Fibroblast of lung (primary cell): ENCODE measurements at regions not wholly inside any gene's neighbourhood (a gene's known extent, or its start where the extent isn't known, plus 50 kb on each side); places are given as distances from the start of the nearest gene placed in this dataset.

ENCODE experiments used
- DNase-seq, 2 donors: peaks; one replicate each; pipeline versions ENCODE4 v3.0.0 to v3.0.0-alpha.2; 2010; ENCODE audit warnings: low read depth in 2 of 2
- H2AFZ ChIP-seq: 2 replicates; pipeline ENCODE4 v1.5.1; 2012; ENCODE audit warnings: low read length, control low read depth, inconsistent platforms
- H3K27ac ChIP-seq: 2 replicates; pipeline ENCODE4 v1.5.1; 2011; ENCODE audit warnings: low read length, control low read depth; ENCODE audit not compliant: insufficient read depth
- H3K27me3 ChIP-seq: 2 replicates; pipeline ENCODE4 v1.5.1; 2011; ENCODE audit warnings: mild to moderate bottlenecking, low read length; ENCODE audit not compliant: control insufficient read depth, insufficient read depth
- H3K36me3 ChIP-seq: 2 replicates; pipeline ENCODE4 v1.5.1; 2011; ENCODE audit warnings: low read length; ENCODE audit not compliant: control insufficient read depth, insufficient read depth
- H3K4me1 ChIP-seq: 2 replicates; pipeline ENCODE4 v1.5.1; 2011; ENCODE audit warnings: low read length; ENCODE audit not compliant: control insufficient read depth, insufficient read depth; ENCODE audit errors: extremely low read depth
- H3K4me2 ChIP-seq: 2 replicates; pipeline ENCODE4 v1.5.1; 2011; ENCODE audit warnings: low read length, control low read depth; ENCODE audit not compliant: insufficient read depth; ENCODE audit errors: extremely low read depth
- H3K4me3 ChIP-seq, 4 experiments: fragments of 200-600 bp in 1 of 4; sonication (generic) in 1 of 4; replicated peaks in 1 of 4; 2 replicates each; pipeline ENCODE4 v1.5.1; 2011 to 2016; ENCODE audit warnings: low read length in 4 of 4, low read depth in 3 of 4, mild to moderate bottlenecking in 3 of 4, control low read depth in 2 of 4, inconsistent platforms in 1 of 4, mixed read lengths in 1 of 4; ENCODE audit not compliant: insufficient read depth in 1 of 4; ENCODE audit errors: control extremely low read depth in 1 of 4
- H3K79me2 ChIP-seq: 2 replicates; pipeline ENCODE4 v1.5.1; 2012; ENCODE audit warnings: mild to moderate bottlenecking, low read length, inconsistent platforms; ENCODE audit not compliant: control insufficient read depth, insufficient read depth
- H3K9ac ChIP-seq: 2 replicates; pipeline ENCODE4 v1.5.1; 2011; ENCODE audit warnings: mild to moderate bottlenecking, low read length, control low read depth; ENCODE audit not compliant: insufficient read depth
- H3K9me3 ChIP-seq: 2 replicates; pipeline ENCODE4 v1.5.1; 2012; ENCODE audit warnings: low read depth, low read length; ENCODE audit not compliant: control insufficient read depth, insufficient read depth
- H4K20me1 ChIP-seq: 2 replicates; pipeline ENCODE4 v1.5.1; 2011; ENCODE audit warnings: low read length; ENCODE audit not compliant: control insufficient read depth, insufficient read depth; ENCODE audit errors: extremely low read depth
- EZH2 ChIP-seq: IDR thresholded peaks from 2 replicates; pipeline ENCODE4 v1.5.1; 2012; ENCODE audit warnings: low read length, control low read depth, mild to moderate bottlenecking; ENCODE audit errors: missing control alignments
- TF ChIP-seq, protein P1 (sequence below), 2 donors: IDR thresholded peaks in 1 of 2; conservative IDR thresholded peaks in 1 of 2; 1 replicate in 1 of 2; 2 replicates in 1 of 2; pipeline ENCODE4 v1.5.1; 2011 to 2012; ENCODE audit warnings: low read length in 2 of 2, control low read depth in 1 of 2, inconsistent platforms in 1 of 2, low read depth in 1 of 2, mild to moderate bottlenecking in 1 of 2

GRCh38 chr5:20347334-20347733 is 359.3 kb upstream of the CDH18 start:
- Histone ChIP-seq H4K20me1 (no peaks in the 10 kb centered on the region), H3K79me2 (no peaks in the 10 kb centered on the region), H3K4me3 (no peak overlapping the region), H3K36me3 (no peaks in the 10 kb centered on the region), H3K9me3 (no peaks in the 10 kb centered on the region), H3K4me1 (no peaks in the 10 kb centered on the region), H3K27me3 (no peaks in the 10 kb centered on the region), H3K27ac (no peak overlapping the region), H3K9ac (no peak overlapping the region), H3K4me2 (no peak overlapping the region), H2AFZ (no peak overlapping the region)
- no peak for TF ChIP-seq EZH2
- TF ChIP-seq, protein P1, sequence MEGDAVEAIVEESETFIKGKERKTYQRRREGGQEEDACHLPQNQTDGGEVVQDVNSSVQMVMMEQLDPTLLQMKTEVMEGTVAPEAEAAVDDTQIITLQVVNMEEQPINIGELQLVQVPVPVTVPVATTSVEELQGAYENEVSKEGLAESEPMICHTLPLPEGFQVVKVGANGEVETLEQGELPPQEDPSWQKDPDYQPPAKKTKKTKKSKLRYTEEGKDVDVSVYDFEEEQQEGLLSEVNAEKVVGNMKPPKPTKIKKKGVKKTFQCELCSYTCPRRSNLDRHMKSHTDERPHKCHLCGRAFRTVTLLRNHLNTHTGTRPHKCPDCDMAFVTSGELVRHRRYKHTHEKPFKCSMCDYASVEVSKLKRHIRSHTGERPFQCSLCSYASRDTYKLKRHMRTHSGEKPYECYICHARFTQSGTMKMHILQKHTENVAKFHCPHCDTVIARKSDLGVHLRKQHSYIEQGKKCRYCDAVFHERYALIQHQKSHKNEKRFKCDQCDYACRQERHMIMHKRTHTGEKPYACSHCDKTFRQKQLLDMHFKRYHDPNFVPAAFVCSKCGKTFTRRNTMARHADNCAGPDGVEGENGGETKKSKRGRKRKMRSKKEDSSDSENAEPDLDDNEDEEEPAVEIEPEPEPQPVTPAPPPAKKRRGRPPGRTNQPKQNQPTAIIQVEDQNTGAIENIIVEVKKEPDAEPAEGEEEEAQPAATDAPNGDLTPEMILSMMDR (conservative IDR thresholded peaks at IDR 0.05 in 1 of 2, IDR thresholded peaks at IDR 0.05 in 1 of 2; ENCODE audit: low read depth in 1 of 2, low read length in 2 of 2): no peak
- DNase-seq: no peak

DNA sequence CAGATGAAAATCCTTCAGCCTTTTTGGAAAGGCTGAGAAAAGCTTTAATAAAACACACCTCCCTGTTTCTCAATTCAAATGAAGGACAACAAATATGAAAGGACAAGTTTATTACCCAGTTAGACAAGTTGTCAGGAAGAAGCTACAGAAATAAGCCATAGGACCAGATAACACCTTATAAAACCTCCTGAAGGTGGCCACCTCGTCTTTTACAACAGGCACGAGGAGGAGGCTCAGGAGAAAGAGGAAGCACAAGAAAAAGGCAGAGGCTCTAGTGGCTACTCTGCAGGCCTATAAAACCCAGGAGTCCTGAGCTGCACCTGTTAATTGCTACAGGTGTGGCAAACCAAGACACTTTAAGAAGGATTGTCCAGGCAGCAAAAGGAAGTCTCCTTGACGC is 352.1 kb upstream of the CDH18 start:
- Histone ChIP-seq H3K4me2 (no peak overlapping the region), H3K4me1 (no peaks in the 10 kb centered on the region), H2AFZ (no peak overlapping the region), H3K9me3 (no peaks in the 10 kb centered on the region), H3K79me2 (no peaks in the 10 kb centered on the region), H3K9ac (no peak overlapping the region), H4K20me1 (no peaks in the 10 kb centered on the region), H3K36me3 (no peaks in the 10 kb centered on the region), H3K27ac (no peak overlapping the region), H3K27me3 (no peaks in the 10 kb centered on the region), H3K4me3 (no peak overlapping the region)
- no peak for TF ChIP-seq EZH2
- TF ChIP-seq, protein P1 (conservative IDR thresholded peaks at IDR 0.05 in 1 of 2, IDR thresholded peaks at IDR 0.05 in 1 of 2; ENCODE audit: low read depth in 1 of 2, low read length in 2 of 2): no peak
- DNase-seq: no peak

DNA sequence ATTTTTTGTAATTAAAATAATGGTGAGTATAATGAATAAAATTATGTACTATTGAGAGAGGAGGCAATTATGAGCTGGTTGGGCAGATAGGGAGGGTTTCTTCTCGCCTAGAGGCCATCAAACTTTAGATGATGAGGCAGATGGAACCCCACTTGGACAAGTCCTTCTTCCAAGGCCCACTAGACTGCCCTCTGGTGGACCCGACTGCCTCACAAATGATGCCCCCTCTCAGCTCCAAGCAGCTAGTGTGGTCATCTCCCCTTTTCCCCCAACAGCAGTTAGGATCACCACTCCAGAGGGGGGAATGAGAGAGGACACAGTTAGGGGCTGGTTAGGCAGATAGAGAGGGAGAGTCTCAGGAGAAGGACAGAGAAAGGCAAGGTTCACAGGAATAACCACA is 348.0 kb upstream of the CDH18 start:
- H4K20me1 ChIP-seq: no peaks in the 10 kb centered on the region
- H3K79me2 ChIP-seq: no peaks in the 10 kb centered on the region
- no peaks in the 10 kb centered on the region for H3K4me1 ChIP-seq
- TF ChIP-seq, protein P1 (conservative IDR thresholded peaks at IDR 0.05 in 1 of 2, IDR thresholded peaks at IDR 0.05 in 1 of 2; ENCODE audit: low read depth in 1 of 2, low read length in 2 of 2): no peak
- TF ChIP-seq EZH2: no peak
- no peak overlapping the region for H3K4me2 ChIP-seq
- no peak overlapping the region for H3K27ac ChIP-seq
- no peak overlapping the region for H2AFZ ChIP-seq
- no peak overlapping the region for H3K9ac ChIP-seq
- no peaks in the 10 kb centered on the region for H3K9me3 ChIP-seq
- no peaks in the 10 kb centered on the region for H3K36me3 ChIP-seq
- DNase-seq: no peak
- H3K4me3 ChIP-seq: no peak overlapping the region
- H3K27me3 ChIP-seq: no peaks in the 10 kb centered on the region
